Adrenal gland (tissue), 9 donors: ENCODE measurements at regions not wholly inside any gene's neighbourhood (a gene's known extent, or its start where the extent isn't known, plus 50 kb on each side); places are given as distances from the start of the nearest gene placed in this dataset.

Experiments
- DNase-seq, 7 donors: peaks; one replicate each; pipeline ENCODE4 v3.0.0-alpha.2; 2019 to 2020
- H3K27ac ChIP-seq, 5 donors: fragments of 200-600 bp; sonication (generic) in 4 of 5; 1 replicate in 3 of 5; 2 replicates in 2 of 5; pipeline versions ENCODE4 v1.5.1 to v1.8.0; 2016 to 2020; ENCODE audit warnings: mild to moderate bottlenecking in 1 of 5
- H3K27me3 ChIP-seq: fragments of 200-600 bp; 2 replicates; pipeline ENCODE4 v1.8.0; 2021
- H3K36me3 ChIP-seq, 2 donors: fragments of 200-600 bp; replicated peaks in 1 of 2; 1 replicate in 1 of 2; 2 replicates in 1 of 2; pipeline versions ENCODE4 v1.5.1 to v1.8.0; 2018 to 2022
- H3K4me1 ChIP-seq, 2 donors: fragments of 200-600 bp; replicated peaks in 1 of 2; 1 replicate in 1 of 2; 2 replicates in 1 of 2; pipeline versions ENCODE4 v1.5.1 to v1.8.0; 2018 to 2021
- H3K4me3 ChIP-seq, 4 donors: fragments of 200-600 bp; sonication (generic) in 3 of 4; one replicate each; pipeline ENCODE4 v1.5.1; 2016 to 2018
- H3K9me3 ChIP-seq, 3 donors: fragments of 200-600 bp; sonication (generic) in 1 of 3; replicated peaks in 1 of 3; 1 replicate in 2 of 3; 2 replicates in 1 of 3; pipeline versions ENCODE4 v1.5.1 to v1.8.0; 2016 to 2021
- POLR2A ChIP-seq, 2 donors: fragments of 450-650 bp; IDR thresholded peaks; one replicate each; pipeline ENCODE4 v1.6.1; 2017; ENCODE audit warnings: antibody characterized with exemption in 2 of 2, mild to moderate bottlenecking in 2 of 2, moderate library complexity in 1 of 2
- WGBS, 4 donors: extraction: QIAGEN DNeasy Blood & Tissue Kit in 2 of 4; methylation state at CpG; one replicate each; pipeline versions ENCODE4 v1.1.5 to v1.1.7; 2013 to 2017; 5-methylcytosine and 5-hydroxymethylcytosine counted together
- intact Hi-C, 2 donors: fragments of 100-400 bp; cut with DNase I; formaldehyde crosslinking; loops; one replicate each; pipeline versions ENCODE4 v1.14.1 to v1.15.0; 2022 to 2023
- TF ChIP-seq, protein P1 (sequence below), 6 experiments: fragments of 450-650 bp in 4 of 6; fragments of 200-600 bp in 2 of 6; sonication (generic) in 1 of 6; IDR thresholded peaks; 1 replicate in 5 of 6; 2 replicates in 1 of 6; pipeline versions ENCODE4 v1.5.1 to v1.8.0; 2016 to 2021; ENCODE audit warnings: antibody characterized with exemption in 6 of 6, mild to moderate bottlenecking in 2 of 6, moderate library complexity in 1 of 6
- donor health status: healthy with polysubstance abuse.
- donor health status: Bipolar disorder and iron deficiency.
- donor health status: DM: yes; HTN: yes; CAD: no.
- donor health status: DM: no; HTN: no; CAD: no.
- donor health status: DM: no; HTN: no; CAD: no.

DNA sequence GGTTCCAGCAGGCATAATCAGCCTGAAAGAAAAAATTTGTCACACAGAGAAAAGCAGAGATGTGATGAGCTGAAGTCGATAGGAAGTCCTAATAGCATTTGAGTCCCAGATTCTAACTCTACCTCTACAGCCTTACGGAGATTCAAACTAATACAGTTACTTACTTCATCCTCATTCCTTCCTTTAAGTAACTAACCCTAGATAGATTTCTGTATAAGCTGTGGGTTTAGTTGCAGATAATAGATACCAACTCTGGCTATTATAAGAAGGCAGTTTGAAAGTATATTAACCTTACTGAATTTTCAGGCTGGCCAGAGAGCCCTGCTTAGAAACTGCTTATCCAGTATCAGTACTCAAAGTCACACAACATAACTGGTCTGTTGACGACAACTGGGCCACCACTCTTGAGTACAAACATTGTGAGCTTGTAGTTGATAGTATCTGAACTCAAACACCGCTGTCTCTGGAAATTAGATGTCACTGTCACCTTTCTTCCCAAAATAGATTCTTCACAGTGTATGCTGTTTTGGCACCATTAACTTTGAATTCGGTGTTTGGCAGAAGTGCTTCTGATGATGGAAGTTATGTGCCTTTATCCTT lies 484.3 kb downstream of the DIPK2A start:
- Histone ChIP-seq H3K9me3 (no peaks in the 10 kb centered on the region), H3K4me3 (no peak overlapping the region), H3K27me3 (no peaks in the 10 kb centered on the region), H3K36me3 (no peaks in the 10 kb centered on the region), H3K4me1 (no peaks in the 10 kb centered on the region), H3K27ac (no peak overlapping the region)
- TF ChIP-seq, protein P1, sequence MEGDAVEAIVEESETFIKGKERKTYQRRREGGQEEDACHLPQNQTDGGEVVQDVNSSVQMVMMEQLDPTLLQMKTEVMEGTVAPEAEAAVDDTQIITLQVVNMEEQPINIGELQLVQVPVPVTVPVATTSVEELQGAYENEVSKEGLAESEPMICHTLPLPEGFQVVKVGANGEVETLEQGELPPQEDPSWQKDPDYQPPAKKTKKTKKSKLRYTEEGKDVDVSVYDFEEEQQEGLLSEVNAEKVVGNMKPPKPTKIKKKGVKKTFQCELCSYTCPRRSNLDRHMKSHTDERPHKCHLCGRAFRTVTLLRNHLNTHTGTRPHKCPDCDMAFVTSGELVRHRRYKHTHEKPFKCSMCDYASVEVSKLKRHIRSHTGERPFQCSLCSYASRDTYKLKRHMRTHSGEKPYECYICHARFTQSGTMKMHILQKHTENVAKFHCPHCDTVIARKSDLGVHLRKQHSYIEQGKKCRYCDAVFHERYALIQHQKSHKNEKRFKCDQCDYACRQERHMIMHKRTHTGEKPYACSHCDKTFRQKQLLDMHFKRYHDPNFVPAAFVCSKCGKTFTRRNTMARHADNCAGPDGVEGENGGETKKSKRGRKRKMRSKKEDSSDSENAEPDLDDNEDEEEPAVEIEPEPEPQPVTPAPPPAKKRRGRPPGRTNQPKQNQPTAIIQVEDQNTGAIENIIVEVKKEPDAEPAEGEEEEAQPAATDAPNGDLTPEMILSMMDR (IDR thresholded peaks at IDR 0.05) = no peak
- WGBS, 4 donors = 90 to 93% (median 92%) methylated on average over 5 of the region's 5 CpGs
- intact Hi-C loops = no loop called here
- no peak for DNase-seq

DNA sequence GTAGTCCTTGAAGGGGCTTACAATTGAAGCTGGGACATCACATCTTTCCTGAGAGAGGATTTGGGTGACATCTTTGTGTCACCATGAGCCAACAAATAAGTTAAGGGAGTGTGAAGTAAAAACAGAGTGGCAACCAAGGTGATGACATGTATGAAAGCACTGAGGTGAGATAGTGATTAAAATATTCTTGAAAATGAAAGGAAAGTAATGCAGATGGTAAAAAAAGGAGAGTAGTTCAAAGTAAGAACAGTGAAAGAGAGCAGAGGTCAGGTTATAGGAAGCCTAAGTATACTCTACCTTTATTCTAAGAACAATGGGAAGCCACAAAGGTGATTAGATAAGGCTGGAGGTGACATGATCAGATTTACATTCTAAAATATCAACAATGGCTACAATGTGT lies 486.1 kb downstream of the DIPK2A start:
- Histone ChIP-seq H3K4me1 (no peaks in the 10 kb centered on the region), H3K9me3 (no peaks in the 10 kb centered on the region), H3K27me3 (no peaks in the 10 kb centered on the region), H3K27ac (no peak overlapping the region), H3K36me3 (no peaks in the 10 kb centered on the region), H3K4me3 (no peak overlapping the region)
- intact Hi-C loops = no loop called here
- TF ChIP-seq, protein P1 (IDR thresholded peaks at IDR 0.05) = no peak
- no peak for TF ChIP-seq POLR2A (IDR thresholded peaks at IDR 0.05)
- no peak for DNase-seq

DNA sequence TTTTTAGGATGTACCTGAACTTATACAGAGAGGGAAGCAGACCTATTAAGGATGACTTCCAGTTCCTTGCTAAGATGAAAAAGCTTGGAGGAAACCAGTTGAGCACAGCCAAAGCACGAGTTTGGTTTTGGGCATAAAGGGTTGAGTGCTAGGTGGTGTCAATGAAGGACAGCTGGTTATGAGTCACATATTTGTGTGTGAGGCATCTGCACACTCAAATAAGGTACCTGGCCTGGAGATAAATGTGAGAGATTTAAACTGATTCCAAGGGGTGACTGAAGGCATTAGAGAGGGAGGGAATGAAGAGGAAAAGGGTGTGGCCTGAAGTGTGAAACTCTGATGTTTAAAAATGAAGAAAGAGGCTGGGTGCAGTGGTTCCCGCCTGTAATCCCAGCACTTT lies 486.7 kb downstream of the DIPK2A start:
- TF ChIP-seq POLR2A (IDR thresholded peaks at IDR 0.05) = no peak
- TF ChIP-seq, protein P1 (IDR thresholded peaks at IDR 0.05) = no peak
- no peaks in the 10 kb centered on the region for H3K4me1 ChIP-seq
- H3K36me3 ChIP-seq = no peaks in the 10 kb centered on the region
- H3K4me3 ChIP-seq = no peak overlapping the region
- intact Hi-C loops = no loop called here
- H3K27ac ChIP-seq = no peak overlapping the region
- H3K9me3 ChIP-seq = no peaks in the 10 kb centered on the region
- no peak for DNase-seq
- 75 to 96% (median 87%) methylated on average over 2 of the region's 2 CpGs for WGBS, 4 donors
- H3K27me3 ChIP-seq = no peaks in the 10 kb centered on the region

DNA sequence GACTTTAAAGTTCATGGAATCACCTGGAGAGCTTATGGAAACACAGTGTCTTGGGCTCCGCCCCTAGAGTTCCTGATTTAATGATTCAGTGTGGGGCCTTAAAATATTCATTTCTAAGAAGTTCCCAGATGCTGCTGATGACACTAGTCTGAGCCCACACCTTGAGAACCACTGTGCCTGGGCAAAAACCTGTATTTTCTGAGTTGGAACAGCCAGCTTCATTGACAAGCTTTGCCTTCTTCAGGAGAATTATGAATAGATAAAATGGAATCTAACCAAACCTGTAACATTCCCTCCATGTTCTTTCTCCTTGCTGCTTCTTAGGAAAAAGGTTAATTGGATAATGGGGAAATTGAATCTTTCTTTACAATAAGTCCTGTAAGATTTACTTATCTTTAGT lies 490.7 kb downstream of the DIPK2A start:
- Histone ChIP-seq H3K4me1 (no peaks in the 10 kb centered on the region), H3K36me3 (no peaks in the 10 kb centered on the region), H3K27me3 (no peaks in the 10 kb centered on the region), H3K27ac (no peak overlapping the region), H3K4me3 (no peak overlapping the region), H3K9me3 (no peaks in the 10 kb centered on the region)
- WGBS, 4 donors = 94 to 100% (median 97%) methylated on average over 1 of the region's 1 CpG
- TF ChIP-seq POLR2A (IDR thresholded peaks at IDR 0.05) = no peak
- TF ChIP-seq, protein P1 (IDR thresholded peaks at IDR 0.05) = no peak
- DNase-seq = no peak
- intact Hi-C loops = no loop called here
